ENCODE measurements at regions not wholly inside any gene's neighbourhood (a gene's known extent, or its start where the extent isn't known, plus 50 kb on each side); places are given as distances from the start of the nearest gene placed in this dataset.

DNA sequence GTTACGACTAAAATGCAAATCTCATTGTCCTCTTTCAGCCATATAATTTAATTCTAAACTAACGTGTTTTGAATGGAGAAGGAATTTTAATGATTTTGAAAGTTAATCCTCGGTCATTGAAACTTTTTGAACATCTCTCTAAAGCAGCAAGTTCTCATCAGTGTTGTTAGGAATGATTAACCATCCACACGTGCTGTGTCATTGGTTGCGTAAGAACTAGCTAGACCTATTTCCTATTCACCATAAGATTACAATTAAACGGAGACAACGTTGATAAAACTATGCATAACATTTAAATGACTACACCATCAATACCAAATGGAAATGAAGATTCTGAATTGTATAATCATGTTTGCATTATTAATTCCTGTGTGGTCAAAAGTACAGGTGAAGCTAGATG is 155.6 kb upstream of the IRS2 start:
- TF ChIP-seq, protein P1, sequence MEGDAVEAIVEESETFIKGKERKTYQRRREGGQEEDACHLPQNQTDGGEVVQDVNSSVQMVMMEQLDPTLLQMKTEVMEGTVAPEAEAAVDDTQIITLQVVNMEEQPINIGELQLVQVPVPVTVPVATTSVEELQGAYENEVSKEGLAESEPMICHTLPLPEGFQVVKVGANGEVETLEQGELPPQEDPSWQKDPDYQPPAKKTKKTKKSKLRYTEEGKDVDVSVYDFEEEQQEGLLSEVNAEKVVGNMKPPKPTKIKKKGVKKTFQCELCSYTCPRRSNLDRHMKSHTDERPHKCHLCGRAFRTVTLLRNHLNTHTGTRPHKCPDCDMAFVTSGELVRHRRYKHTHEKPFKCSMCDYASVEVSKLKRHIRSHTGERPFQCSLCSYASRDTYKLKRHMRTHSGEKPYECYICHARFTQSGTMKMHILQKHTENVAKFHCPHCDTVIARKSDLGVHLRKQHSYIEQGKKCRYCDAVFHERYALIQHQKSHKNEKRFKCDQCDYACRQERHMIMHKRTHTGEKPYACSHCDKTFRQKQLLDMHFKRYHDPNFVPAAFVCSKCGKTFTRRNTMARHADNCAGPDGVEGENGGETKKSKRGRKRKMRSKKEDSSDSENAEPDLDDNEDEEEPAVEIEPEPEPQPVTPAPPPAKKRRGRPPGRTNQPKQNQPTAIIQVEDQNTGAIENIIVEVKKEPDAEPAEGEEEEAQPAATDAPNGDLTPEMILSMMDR (IDR thresholded peaks at IDR 0.05) = no peak
- TF ChIP-seq EP300 (IDR thresholded peaks at IDR 0.05) = no peak

Data from gastroesophageal sphincter (tissue), 3 donors.